ENCODE measurements at regions not wholly inside any gene's neighbourhood (a gene's known extent, or its start where the extent isn't known, plus 50 kb on each side); places are given as distances from the start of the nearest gene placed in this dataset.

- no peaks in the 10 kb centered on the region for H3K4me1 Mint-ChIP-seq
- peaks cover 3% of the 10 kb centered on the region for H3K9me3 Mint-ChIP-seq
- no peak overlapping the region for H3K4me3 Mint-ChIP-seq
- H3K36me3 Mint-ChIP-seq (ENCODE audit: low read depth) = no peaks in the 10 kb centered on the region
- peaks cover 4% of the 10 kb centered on the region for H3K27me3 Mint-ChIP-seq
- ChIA-PET CTCF (no interaction called here), POLR2A (no interaction called here)
- H3K27ac Mint-ChIP-seq = no peak overlapping the region
- DNase-seq = no peak
These were observed 69.7 kb downstream of the SKA1 start for GRCh38 chr18:50444539-50444938.

- no peak for DNase-seq
- H3K27me3 Mint-ChIP-seq = peaks cover 4% of the 10 kb centered on the region
- peaks cover 3% of the 10 kb centered on the region for H3K9me3 Mint-ChIP-seq
- H3K27ac Mint-ChIP-seq = no peak overlapping the region
- no peak overlapping the region for H3K4me3 Mint-ChIP-seq
- H3K4me1 Mint-ChIP-seq = no peaks in the 10 kb centered on the region
- ChIA-PET CTCF (no interaction called here), POLR2A (no interaction called here)
- no peaks in the 10 kb centered on the region for H3K36me3 Mint-ChIP-seq (ENCODE audit: low read depth)
These were observed 71.8 kb downstream of the SKA1 start for GRCh38 chr18:50446629-50447028.

- CTCF ChIA-PET = no interaction called here
- no peaks in the 10 kb centered on the region for H3K36me3 Mint-ChIP-seq (ENCODE audit: low read depth)
These were observed 72.4 kb downstream of the SKA1 start for GRCh38 chr18:50447102-50447741.

GRCh38 chr18:50447952-50448351 is 73.1 kb downstream of the SKA1 start:
- no peak for DNase-seq
- Mint-ChIP-seq H3K4me3 (no peak overlapping the region), H3K27ac (no peak overlapping the region), H3K36me3 (ENCODE audit: low read depth) (no peaks in the 10 kb centered on the region), H3K9me3 (peaks cover 3% of the 10 kb centered on the region), H3K27me3 (peaks cover 4% of the 10 kb centered on the region), H3K4me1 (no peaks in the 10 kb centered on the region)
- CTCF ChIA-PET = no interaction called here
- POLR2A ChIA-PET = no interaction called here

More at GRCh38 chr18:50447102-50447741, 72.4 kb downstream of the SKA1 start:
- Mint-ChIP-seq H3K9me3 (peaks cover 3% of the 10 kb centered on the region), H3K27me3 (peaks cover 4% of the 10 kb centered on the region), H3K4me3 (no peak overlapping the region), H3K4me1 (no peaks in the 10 kb centered on the region), H3K27ac (no peak overlapping the region)
- no peak for DNase-seq
- POLR2A ChIA-PET = no interaction called here

GRCh38 chr18:50451100-50451842 is 76.4 kb downstream of the SKA1 start:
- Mint-ChIP-seq H3K4me1 (no peaks in the 10 kb centered on the region), H3K36me3 (ENCODE audit: low read depth) (no peaks in the 10 kb centered on the region), H3K4me3 (no peak overlapping the region), H3K27me3 (peaks cover 4% of the 10 kb centered on the region), H3K9me3 (no peaks in the 10 kb centered on the region), H3K27ac (no peak overlapping the region)
- ChIA-PET POLR2A (no interaction called here), CTCF (interaction anchor here (1.5 kb wide), 1 partner anchor 22 kb away, joined by 6 read pairs; no protein-coding TSS in a partner anchor)
- no peak for DNase-seq

GRCh38 chr18:50453014-50453680 is 78.3 kb downstream of the SKA1 start:
- no peak for DNase-seq
- peaks cover 2% of the 10 kb centered on the region for H3K27me3 Mint-ChIP-seq
- H3K9me3 Mint-ChIP-seq = no peaks in the 10 kb centered on the region
- ChIA-PET POLR2A (no interaction called here), CTCF (interaction anchor here (1.5 kb wide), 1 partner anchor 24 kb away, joined by 6 read pairs; no protein-coding TSS in a partner anchor)
- H3K36me3 Mint-ChIP-seq (ENCODE audit: low read depth) = no peaks in the 10 kb centered on the region
- H3K4me3 Mint-ChIP-seq = no peak overlapping the region
- H3K4me1 Mint-ChIP-seq = no peaks in the 10 kb centered on the region
- H3K27ac Mint-ChIP-seq = no peak overlapping the region

GRCh38 chr18:50453732-50454131 is 78.9 kb downstream of the SKA1 start:
- no peak for DNase-seq
- H3K36me3 Mint-ChIP-seq (ENCODE audit: low read depth) = no peaks in the 10 kb centered on the region
- CTCF ChIA-PET = no interaction called here
- H3K9me3 Mint-ChIP-seq = no peaks in the 10 kb centered on the region
- H3K27me3 Mint-ChIP-seq = peaks cover 2% of the 10 kb centered on the region
- no peaks in the 10 kb centered on the region for H3K4me1 Mint-ChIP-seq
- no peak overlapping the region for H3K4me3 Mint-ChIP-seq
- H3K27ac Mint-ChIP-seq = no peak overlapping the region
- POLR2A ChIA-PET = no interaction called here

- H3K36me3 Mint-ChIP-seq (ENCODE audit: low read depth) = no peaks in the 10 kb centered on the region
- no peak overlapping the region for H3K4me3 Mint-ChIP-seq
- no peak overlapping the region for H3K27ac Mint-ChIP-seq
- H3K4me1 Mint-ChIP-seq = no peaks in the 10 kb centered on the region
- CTCF ChIA-PET = interaction anchor here (0.6 kb wide), 1 partner anchor 70 kb away, joined by 3 read pairs; no protein-coding TSS in a partner anchor
- no peaks in the 10 kb centered on the region for H3K9me3 Mint-ChIP-seq
- DNase-seq = no peak
- POLR2A ChIA-PET = no interaction called here
- peaks cover 2% of the 10 kb centered on the region for H3K27me3 Mint-ChIP-seq
These were observed 79.6 kb downstream of the SKA1 start for GRCh38 chr18:50454387-50454988.

GRCh38 chr18:50456285-50456684 is 81.4 kb downstream of the SKA1 start:
- no peak for DNase-seq
- Mint-ChIP-seq H3K27me3 (peaks cover 2% of the 10 kb centered on the region), H3K4me1 (no peaks in the 10 kb centered on the region), H3K36me3 (ENCODE audit: low read depth) (no peaks in the 10 kb centered on the region), H3K4me3 (no peak overlapping the region), H3K27ac (no peak overlapping the region), H3K9me3 (no peaks in the 10 kb centered on the region)
- ChIA-PET POLR2A (no interaction called here), CTCF (no interaction called here)

- Mint-ChIP-seq H3K9me3 (no peaks in the 10 kb centered on the region), H3K27me3 (peaks cover 2% of the 10 kb centered on the region)
These were observed 82.8 kb downstream of the SKA1 start for GRCh38 chr18:50457639-50458038.

GRCh38 chr18:50458366-50458765 is 83.5 kb downstream of the SKA1 start:
- no peaks in the 10 kb centered on the region for H3K4me1 Mint-ChIP-seq
- DNase-seq = no peak
- H3K4me3 Mint-ChIP-seq = no peak overlapping the region
- no peak overlapping the region for H3K27ac Mint-ChIP-seq
- H3K9me3 Mint-ChIP-seq = no peaks in the 10 kb centered on the region
- CTCF ChIA-PET = no interaction called here
- POLR2A ChIA-PET = no interaction called here
- H3K27me3 Mint-ChIP-seq = peaks cover 2% of the 10 kb centered on the region
- H3K36me3 Mint-ChIP-seq (ENCODE audit: low read depth) = no peaks in the 10 kb centered on the region

More at GRCh38 chr18:50457639-50458038, 82.8 kb downstream of the SKA1 start:
- Mint-ChIP-seq H3K4me1 (no peaks in the 10 kb centered on the region), H3K27ac (no peak overlapping the region), H3K36me3 (ENCODE audit: low read depth) (no peaks in the 10 kb centered on the region), H3K4me3 (no peak overlapping the region)
- no peak for DNase-seq
- CTCF ChIA-PET = no interaction called here
- POLR2A ChIA-PET = no interaction called here

- no peak overlapping the region for H3K4me3 Mint-ChIP-seq
- no peak overlapping the region for H3K27ac Mint-ChIP-seq
- H3K4me1 Mint-ChIP-seq = no peaks in the 10 kb centered on the region
- H3K36me3 Mint-ChIP-seq (ENCODE audit: low read depth) = no peaks in the 10 kb centered on the region
- H3K9me3 Mint-ChIP-seq = no peaks in the 10 kb centered on the region
- ChIA-PET CTCF (no interaction called here), POLR2A (no interaction called here)
- DNase-seq = no peak
- H3K27me3 Mint-ChIP-seq = peaks cover 2% of the 10 kb centered on the region
These were observed 84.0 kb downstream of the SKA1 start for GRCh38 chr18:50458796-50459195.

GRCh38 chr18:50460062-50460461 is 85.2 kb downstream of the SKA1 start:
- Mint-ChIP-seq H3K9me3 (no peaks in the 10 kb centered on the region), H3K4me1 (no peaks in the 10 kb centered on the region), H3K27me3 (peaks cover 2% of the 10 kb centered on the region), H3K27ac (no peak overlapping the region), H3K36me3 (ENCODE audit: low read depth) (no peaks in the 10 kb centered on the region), H3K4me3 (no peak overlapping the region)
- POLR2A ChIA-PET = no interaction called here
- CTCF ChIA-PET = no interaction called here
- no peak for DNase-seq

Measured in activated CD4-positive, alpha-beta memory T cell treated with anti-CD3 and anti-CD28 coated beads, Interleukin-2, amount 10 ng/mL, durations not matched to agents 7 days and 5 days (primary cell).